Endothelial cell (in vitro differentiated cells): ENCODE measurements at regions not wholly inside any gene's neighbourhood (a gene's known extent, or its start where the extent isn't known, plus 50 kb on each side); places are given as distances from the start of the nearest gene placed in this dataset.
A peak's percentile ranks its signal among the peaks of the same experiment; 100 is the strongest.

Experiments used
- DNase-seq: peaks from one replicate; pipeline ENCODE4 v3.0.0; 2021; ENCODE audit warnings: low spot score
- H3K27ac Mint-ChIP-seq: one replicate; pipeline ENCODE4 v1.8.0; 2021; ENCODE audit warnings: mixed read lengths, inconsistent platforms; ENCODE audit not compliant: unreplicated experiment
- H3K27me3 Mint-ChIP-seq: one replicate; pipeline ENCODE4 v1.8.0; 2021; ENCODE audit warnings: mild to moderate bottlenecking, moderate library complexity, mixed read lengths, inconsistent platforms; ENCODE audit not compliant: unreplicated experiment
- H3K36me3 Mint-ChIP-seq: one replicate; pipeline ENCODE4 v1.8.0; 2021; ENCODE audit warnings: mild to moderate bottlenecking, low read depth, mixed read lengths, inconsistent platforms; ENCODE audit not compliant: unreplicated experiment
- H3K4me1 Mint-ChIP-seq: one replicate; pipeline ENCODE4 v1.8.0; 2021; ENCODE audit warnings: mild to moderate bottlenecking, mixed read lengths, inconsistent platforms; ENCODE audit not compliant: unreplicated experiment
- H3K4me3 Mint-ChIP-seq: one replicate; pipeline ENCODE4 v1.8.0; 2021; ENCODE audit warnings: mild to moderate bottlenecking, mixed read lengths, inconsistent platforms; ENCODE audit not compliant: unreplicated experiment
- H3K9me3 Mint-ChIP-seq: one replicate; pipeline ENCODE4 v1.8.0; 2021; ENCODE audit warnings: mixed read lengths, inconsistent platforms; ENCODE audit not compliant: unreplicated experiment
- TF ChIP-seq, protein P1 (sequence below): fragments of 200-600 bp; sonication (generic); IDR thresholded peaks from one replicate; pipeline ENCODE4 v1.5.0; 2021; ENCODE audit warnings: antibody characterized with exemption; ENCODE audit not compliant: unreplicated experiment

DNA sequence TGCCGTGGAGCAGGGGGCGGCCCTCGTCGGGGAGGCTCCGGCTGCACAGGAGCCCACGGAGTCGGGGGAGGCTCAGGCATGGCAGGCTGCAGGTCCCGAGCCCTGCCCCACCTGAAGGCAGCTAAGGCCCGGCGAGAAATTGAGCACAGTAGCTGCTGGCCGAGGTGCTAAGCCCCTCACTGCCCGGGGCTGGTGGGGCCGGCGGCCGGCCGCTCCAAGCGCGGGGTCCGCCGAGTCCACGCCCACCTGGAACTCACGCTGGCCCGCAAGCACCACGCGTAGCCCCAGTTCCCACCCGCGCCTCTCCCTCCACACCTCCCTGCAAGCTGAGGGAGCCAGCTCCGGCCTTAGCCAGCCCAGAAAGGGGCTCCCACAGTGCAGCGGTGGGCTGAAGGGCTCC is 589.4 kb downstream of the PPP4R3C start:
- Mint-ChIP-seq H3K27ac (no peak overlapping the region), H3K4me3 (no peak overlapping the region), H3K36me3 (no peaks in the 10 kb centered on the region), H3K27me3 (peaks cover 2% of the 10 kb centered on the region), H3K9me3 (no peaks in the 10 kb centered on the region), H3K4me1 (no peaks in the 10 kb centered on the region)
- TF ChIP-seq, protein P1, sequence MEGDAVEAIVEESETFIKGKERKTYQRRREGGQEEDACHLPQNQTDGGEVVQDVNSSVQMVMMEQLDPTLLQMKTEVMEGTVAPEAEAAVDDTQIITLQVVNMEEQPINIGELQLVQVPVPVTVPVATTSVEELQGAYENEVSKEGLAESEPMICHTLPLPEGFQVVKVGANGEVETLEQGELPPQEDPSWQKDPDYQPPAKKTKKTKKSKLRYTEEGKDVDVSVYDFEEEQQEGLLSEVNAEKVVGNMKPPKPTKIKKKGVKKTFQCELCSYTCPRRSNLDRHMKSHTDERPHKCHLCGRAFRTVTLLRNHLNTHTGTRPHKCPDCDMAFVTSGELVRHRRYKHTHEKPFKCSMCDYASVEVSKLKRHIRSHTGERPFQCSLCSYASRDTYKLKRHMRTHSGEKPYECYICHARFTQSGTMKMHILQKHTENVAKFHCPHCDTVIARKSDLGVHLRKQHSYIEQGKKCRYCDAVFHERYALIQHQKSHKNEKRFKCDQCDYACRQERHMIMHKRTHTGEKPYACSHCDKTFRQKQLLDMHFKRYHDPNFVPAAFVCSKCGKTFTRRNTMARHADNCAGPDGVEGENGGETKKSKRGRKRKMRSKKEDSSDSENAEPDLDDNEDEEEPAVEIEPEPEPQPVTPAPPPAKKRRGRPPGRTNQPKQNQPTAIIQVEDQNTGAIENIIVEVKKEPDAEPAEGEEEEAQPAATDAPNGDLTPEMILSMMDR, result no peak
- DNase-seq, result no peak

DNA sequence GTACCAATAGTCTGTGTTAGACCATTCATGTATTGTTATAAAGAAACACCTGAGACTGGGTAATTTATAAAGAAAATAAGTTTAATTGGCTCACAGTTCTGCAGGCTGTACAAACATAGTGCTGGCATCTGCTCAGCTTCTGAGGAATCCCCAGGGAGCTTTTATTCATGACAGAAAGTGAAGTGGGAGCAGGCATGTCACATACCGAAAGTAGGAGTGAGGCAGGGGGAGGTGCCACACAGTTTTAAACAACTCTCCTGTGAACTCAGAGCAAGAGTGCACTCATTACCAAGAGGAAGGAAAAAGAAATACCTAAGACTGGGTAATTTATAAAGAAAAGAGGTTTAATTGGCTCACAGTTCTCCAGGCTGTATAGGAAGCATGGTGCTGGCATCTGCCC is 591.2 kb downstream of the PPP4R3C start:
- DNase-seq, result no peak
- Mint-ChIP-seq H3K9me3 (no peaks in the 10 kb centered on the region), H3K4me3 (no peak overlapping the region), H3K27me3 (peaks cover 2% of the 10 kb centered on the region), H3K4me1 (no peaks in the 10 kb centered on the region), H3K27ac (peak overlapping the region; percentile 67), H3K36me3 (no peaks in the 10 kb centered on the region)
- TF ChIP-seq, protein P1, result no peak

DNA sequence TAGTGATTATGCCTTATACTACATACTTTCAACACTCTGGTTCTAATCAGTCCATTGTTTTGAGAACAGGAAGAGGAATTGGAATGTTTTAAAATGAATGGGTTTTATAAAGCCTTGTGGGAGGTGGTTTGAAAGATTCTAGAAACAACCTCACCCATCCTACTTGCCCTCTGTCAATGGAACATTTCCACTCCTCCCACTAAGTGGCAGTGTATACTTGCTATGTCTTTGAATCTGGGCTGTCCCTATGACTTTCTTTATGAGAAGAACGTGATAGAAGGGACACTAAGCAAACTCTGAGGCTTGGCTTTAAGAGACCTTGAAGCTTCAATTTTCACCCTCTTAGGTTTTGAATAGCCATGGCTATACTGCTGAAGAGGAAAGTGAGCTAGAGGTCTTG is 611.2 kb downstream of the PPP4R3C start:
- TF ChIP-seq, protein P1, result no peak
- Mint-ChIP-seq H3K9me3 (no peaks in the 10 kb centered on the region), H3K4me3 (no peak overlapping the region), H3K36me3 (no peaks in the 10 kb centered on the region), H3K4me1 (no peaks in the 10 kb centered on the region), H3K27ac (no peak overlapping the region), H3K27me3 (no peaks in the 10 kb centered on the region)
- no peak for DNase-seq

DNA sequence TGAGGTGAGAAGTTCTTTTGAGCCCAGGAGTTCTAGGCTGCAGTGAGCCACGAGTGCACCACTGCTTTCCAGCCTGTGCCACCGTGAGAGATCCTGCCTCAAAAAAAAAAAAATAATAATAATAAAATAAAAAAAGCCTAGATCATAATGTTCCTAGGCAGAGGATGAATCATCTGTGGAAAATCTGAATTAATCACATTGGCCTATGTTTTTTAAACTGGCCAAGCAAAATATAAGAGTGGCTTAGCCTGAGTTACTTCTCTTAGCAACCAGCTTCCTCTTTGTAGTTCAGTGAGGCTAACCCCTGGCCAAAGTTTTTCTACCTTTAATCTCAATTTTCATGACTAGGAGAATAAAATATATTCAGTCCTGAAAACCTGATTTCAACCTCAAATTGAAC is 614.6 kb downstream of the PPP4R3C start:
- Mint-ChIP-seq H3K9me3 (no peaks in the 10 kb centered on the region), H3K36me3 (no peaks in the 10 kb centered on the region)

DNA sequence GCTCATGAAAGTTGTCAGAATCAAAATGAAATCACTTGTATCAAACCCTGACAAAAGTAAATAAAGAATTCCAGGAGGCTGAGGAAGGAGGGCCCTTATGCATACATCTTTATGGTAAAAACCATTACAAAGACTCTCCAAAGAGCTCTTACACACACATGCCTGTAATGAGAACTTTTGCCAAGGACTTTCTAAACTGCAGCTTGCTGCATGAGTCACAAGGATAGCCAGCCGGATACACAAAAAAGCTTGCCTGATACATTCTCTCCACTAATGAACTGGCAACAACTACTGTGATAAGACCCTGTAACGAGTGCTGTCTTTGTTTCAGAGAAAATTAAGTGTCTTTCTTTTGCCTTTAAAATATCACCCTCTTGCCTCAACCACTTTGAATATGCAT is 618.1 kb downstream of the PPP4R3C start:
- H3K27ac Mint-ChIP-seq, result no peak overlapping the region
- no peaks in the 10 kb centered on the region for H3K27me3 Mint-ChIP-seq
- TF ChIP-seq, protein P1, result no peak
- no peak for DNase-seq
- no peaks in the 10 kb centered on the region for H3K9me3 Mint-ChIP-seq
- no peak overlapping the region for H3K4me3 Mint-ChIP-seq
- H3K4me1 Mint-ChIP-seq, result no peaks in the 10 kb centered on the region
- H3K36me3 Mint-ChIP-seq, result no peaks in the 10 kb centered on the region

More for the DNA sequence above, 614.6 kb downstream of the PPP4R3C start:
- Mint-ChIP-seq H3K4me1 (no peaks in the 10 kb centered on the region), H3K27me3 (no peaks in the 10 kb centered on the region), H3K4me3 (no peak overlapping the region), H3K27ac (no peak overlapping the region)
- TF ChIP-seq, protein P1, result no peak
- DNase-seq, result no peak
